GM12865 (cell line): ENCODE measurements at regions not wholly inside any gene's neighbourhood (a gene's known extent, or its start where the extent isn't known, plus 50 kb on each side); places are given as distances from the start of the nearest gene placed in this dataset.

Source experiments
- DNase-seq: peaks from one replicate; pipeline ENCODE4 v3.0.0; 2010; ENCODE audit warnings: low read depth
- H3K4me3 ChIP-seq: 2 replicates; pipeline ENCODE4 v1.5.1; 2011; ENCODE audit warnings: mild to moderate bottlenecking, low read depth, low read length, control low read depth
- CTCF ChIP-seq: IDR thresholded peaks from 2 replicates; pipeline ENCODE4 v1.5.1; 2011; ENCODE audit warnings: low read length, control low read depth, low read depth, inconsistent platforms; ENCODE audit not compliant: insufficient read depth; ENCODE audit errors: missing control alignments

GRCh38 chr10:4191894-4192293 lies 406.9 kb upstream of the KLF6 start:
- no peak for TF ChIP-seq CTCF
- DNase-seq: no peak
- H3K4me3 ChIP-seq: no peak overlapping the region

DNA sequence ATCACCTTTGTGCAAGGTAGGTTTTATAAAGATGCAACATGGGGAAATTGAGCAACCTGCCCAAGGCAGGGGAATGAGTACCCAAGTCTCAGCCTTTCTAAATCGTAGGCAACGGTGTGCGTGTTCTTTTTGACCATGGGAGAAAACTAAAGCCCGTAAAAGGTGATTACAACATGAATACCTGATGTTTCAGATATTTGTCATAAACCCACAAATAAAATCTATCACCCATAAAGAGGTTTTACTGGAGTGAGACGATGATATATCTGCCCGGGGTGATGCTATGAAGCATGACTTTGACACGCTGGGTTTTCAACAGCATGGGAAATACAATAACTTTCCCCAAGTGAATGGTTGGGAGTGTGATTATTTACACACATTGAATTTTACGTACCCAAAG lies 406.3 kb upstream of the KLF6 start:
- TF ChIP-seq CTCF: no peak
- no peak for DNase-seq
- no peak overlapping the region for H3K4me3 ChIP-seq

DNA sequence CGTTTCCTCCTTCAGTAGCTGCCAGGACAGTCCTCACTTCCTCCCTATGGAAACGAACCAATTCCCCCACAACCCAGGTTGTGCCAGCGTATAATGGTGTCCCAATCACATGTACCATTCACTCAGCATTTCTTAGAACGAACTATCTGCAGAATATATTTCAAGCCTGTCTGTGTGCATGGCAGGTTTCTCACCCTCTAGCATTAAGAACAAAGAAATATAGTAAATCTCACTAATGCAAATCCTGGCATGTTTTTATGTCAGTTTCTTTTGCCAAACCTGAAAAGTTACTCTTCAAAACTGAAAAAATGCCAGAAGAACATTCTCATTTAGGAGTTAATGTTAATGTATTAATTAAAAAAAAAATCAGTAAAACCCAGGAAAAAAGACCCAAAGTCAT lies 405.9 kb upstream of the KLF6 start:
- no peak overlapping the region for H3K4me3 ChIP-seq
- DNase-seq: no peak
- no peak for TF ChIP-seq CTCF

- no peak for TF ChIP-seq CTCF
- no peak overlapping the region for H3K4me3 ChIP-seq
- DNase-seq: no peak
Observed at GRCh38 chr10:4189281-4189680, 404.3 kb upstream of the KLF6 start.

DNA sequence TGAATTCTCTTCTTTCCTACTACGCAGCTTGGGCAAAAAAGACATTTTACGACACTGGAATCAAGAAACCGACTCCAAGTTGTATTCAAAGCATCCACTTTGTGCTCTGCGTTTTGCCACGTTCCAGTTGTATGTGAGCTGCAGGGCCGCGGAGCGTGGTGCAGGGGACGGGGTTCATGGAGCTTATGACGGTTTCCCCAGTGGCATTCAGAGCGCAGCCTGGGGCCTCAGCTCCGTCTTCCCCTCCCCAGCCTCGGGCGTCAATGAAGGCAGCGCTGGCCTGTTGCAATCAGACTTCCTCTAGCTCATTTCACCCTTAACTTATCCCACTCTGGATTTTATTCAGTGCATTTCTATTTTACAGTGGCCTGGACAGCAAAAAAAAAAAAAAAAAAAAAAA lies 403.4 kb upstream of the KLF6 start:
- DNase-seq: no peak
- no peak overlapping the region for H3K4me3 ChIP-seq
- no peak for TF ChIP-seq CTCF

- no peak for DNase-seq
- TF ChIP-seq CTCF: no peak
- no peak overlapping the region for H3K4me3 ChIP-seq
Observed at GRCh38 chr10:4186849-4187540, 402.0 kb upstream of the KLF6 start.

DNA sequence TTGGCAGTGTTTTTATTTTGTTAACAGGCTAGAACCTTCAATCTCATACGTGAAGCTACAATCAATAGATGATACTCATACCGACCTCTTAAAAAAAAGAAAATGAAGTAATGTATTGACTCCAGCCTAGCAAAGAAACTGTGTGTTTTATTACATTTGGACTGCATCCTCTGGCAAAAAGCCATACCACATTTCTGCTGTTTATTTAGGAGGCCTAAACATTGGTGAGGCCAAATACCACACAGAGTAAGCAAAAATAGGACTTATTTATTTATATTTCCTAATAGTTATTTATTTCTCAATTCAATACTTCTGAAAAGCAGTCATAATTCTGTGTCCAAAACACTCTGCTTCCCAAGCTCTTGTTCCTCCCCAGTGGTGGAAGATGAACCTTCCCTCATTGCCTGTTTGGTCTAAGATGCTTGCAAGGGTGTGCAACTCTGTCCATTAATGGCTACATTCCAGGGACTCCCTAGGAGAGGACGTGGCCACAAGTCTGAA lies 398.8 kb upstream of the KLF6 start:
- no peak overlapping the region for H3K4me3 ChIP-seq
- DNase-seq: no peak
- no peak for TF ChIP-seq CTCF
